ENCODE measurements at regions not wholly inside any gene's neighbourhood (a gene's known extent, or its start where the extent isn't known, plus 50 kb on each side); places are given as distances from the start of the nearest gene placed in this dataset.

GRCh38 chr3:29005862-29006261 is 275.0 kb upstream of the RBMS3 start:
- H3K27ac Mint-ChIP-seq (ENCODE audit: unreplicated experiment) = no peak overlapping the region
- no peaks in the 10 kb centered on the region for H3K4me1 Mint-ChIP-seq (ENCODE audit: low read depth)
- DNase-seq (ENCODE audit: low spot score) = no peak
- no peaks in the 10 kb centered on the region for H3K9me3 Mint-ChIP-seq (ENCODE audit: low read depth)
- no peak overlapping the region for H3K4me3 Mint-ChIP-seq (ENCODE audit: unreplicated experiment)
- TF ChIP-seq, protein P1, sequence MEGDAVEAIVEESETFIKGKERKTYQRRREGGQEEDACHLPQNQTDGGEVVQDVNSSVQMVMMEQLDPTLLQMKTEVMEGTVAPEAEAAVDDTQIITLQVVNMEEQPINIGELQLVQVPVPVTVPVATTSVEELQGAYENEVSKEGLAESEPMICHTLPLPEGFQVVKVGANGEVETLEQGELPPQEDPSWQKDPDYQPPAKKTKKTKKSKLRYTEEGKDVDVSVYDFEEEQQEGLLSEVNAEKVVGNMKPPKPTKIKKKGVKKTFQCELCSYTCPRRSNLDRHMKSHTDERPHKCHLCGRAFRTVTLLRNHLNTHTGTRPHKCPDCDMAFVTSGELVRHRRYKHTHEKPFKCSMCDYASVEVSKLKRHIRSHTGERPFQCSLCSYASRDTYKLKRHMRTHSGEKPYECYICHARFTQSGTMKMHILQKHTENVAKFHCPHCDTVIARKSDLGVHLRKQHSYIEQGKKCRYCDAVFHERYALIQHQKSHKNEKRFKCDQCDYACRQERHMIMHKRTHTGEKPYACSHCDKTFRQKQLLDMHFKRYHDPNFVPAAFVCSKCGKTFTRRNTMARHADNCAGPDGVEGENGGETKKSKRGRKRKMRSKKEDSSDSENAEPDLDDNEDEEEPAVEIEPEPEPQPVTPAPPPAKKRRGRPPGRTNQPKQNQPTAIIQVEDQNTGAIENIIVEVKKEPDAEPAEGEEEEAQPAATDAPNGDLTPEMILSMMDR (IDR thresholded peaks at IDR 0.05) = no peak
- no peaks in the 10 kb centered on the region for H3K36me3 Mint-ChIP-seq (ENCODE audit: low read depth)
- H3K27me3 Mint-ChIP-seq (ENCODE audit: low read depth) = no peaks in the 10 kb centered on the region

DNA sequence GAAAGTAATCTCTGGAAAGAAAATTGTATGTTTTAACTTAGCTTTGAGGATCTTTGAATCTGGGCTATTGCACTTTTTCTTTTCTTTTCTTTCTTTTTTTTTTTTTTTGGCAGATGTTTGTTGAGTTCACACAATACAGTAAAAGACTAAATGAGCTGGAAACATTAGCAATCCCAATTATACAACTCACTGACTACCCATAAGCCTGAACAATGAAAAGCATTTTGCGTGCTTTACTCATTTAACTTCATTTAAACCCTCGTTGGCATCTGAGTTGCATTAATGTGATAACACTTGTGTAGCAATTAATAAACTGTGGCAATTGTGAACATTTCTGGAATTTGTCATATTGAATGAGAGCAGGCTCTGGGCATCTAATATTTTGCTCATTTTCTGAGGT is 269.4 kb upstream of the RBMS3 start:
- no peak for DNase-seq (ENCODE audit: low spot score)
- Mint-ChIP-seq H3K4me3 (ENCODE audit: unreplicated experiment) (no peak overlapping the region), H3K4me1 (ENCODE audit: low read depth) (peaks cover 5% of the 10 kb centered on the region), H3K36me3 (ENCODE audit: low read depth) (no peaks in the 10 kb centered on the region), H3K27me3 (ENCODE audit: low read depth) (no peaks in the 10 kb centered on the region), H3K27ac (ENCODE audit: unreplicated experiment) (no peak overlapping the region), H3K9me3 (ENCODE audit: low read depth) (no peaks in the 10 kb centered on the region)
- TF ChIP-seq, protein P1 (IDR thresholded peaks at IDR 0.05) = no peak

- H3K27me3 Mint-ChIP-seq (ENCODE audit: low read depth) = no peaks in the 10 kb centered on the region
- no peak for DNase-seq (ENCODE audit: low spot score)
- TF ChIP-seq, protein P1 (IDR thresholded peaks at IDR 0.05) = no peak
- H3K4me3 Mint-ChIP-seq (ENCODE audit: unreplicated experiment) = no peak overlapping the region
- no peak overlapping the region for H3K27ac Mint-ChIP-seq (ENCODE audit: unreplicated experiment)
- H3K36me3 Mint-ChIP-seq (ENCODE audit: low read depth) = no peaks in the 10 kb centered on the region
- peaks cover 5% of the 10 kb centered on the region for H3K4me1 Mint-ChIP-seq (ENCODE audit: low read depth)
- H3K9me3 Mint-ChIP-seq (ENCODE audit: low read depth) = no peaks in the 10 kb centered on the region
Observed at GRCh38 chr3:29011966-29012365, 268.9 kb upstream of the RBMS3 start.

DNA sequence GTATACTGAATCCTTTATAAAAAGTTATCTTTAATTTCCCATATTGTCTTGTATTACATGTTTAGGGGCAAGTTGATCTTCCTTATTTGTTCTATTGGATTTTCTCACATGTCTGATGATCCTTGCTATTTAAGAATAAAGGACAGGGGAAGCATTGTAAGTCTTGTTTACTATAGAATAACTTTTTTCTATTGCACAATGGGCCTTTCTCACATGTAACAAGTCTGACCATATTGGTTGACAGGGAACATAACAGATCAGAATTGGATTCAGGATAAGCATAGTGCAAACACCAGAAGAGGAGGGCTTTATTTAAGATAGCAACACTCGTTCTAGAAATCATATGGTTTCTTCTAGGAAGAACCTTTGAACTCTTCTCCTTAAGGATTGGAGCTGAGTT is 257.9 kb upstream of the RBMS3 start:
- H3K9me3 Mint-ChIP-seq (ENCODE audit: low read depth) = peaks cover 13% of the 10 kb centered on the region
- DNase-seq (ENCODE audit: low spot score) = no peak
- no peaks in the 10 kb centered on the region for H3K27me3 Mint-ChIP-seq (ENCODE audit: low read depth)
- no peak overlapping the region for H3K4me3 Mint-ChIP-seq (ENCODE audit: unreplicated experiment)
- H3K27ac Mint-ChIP-seq (ENCODE audit: unreplicated experiment) = no peak overlapping the region
- TF ChIP-seq, protein P1 (IDR thresholded peaks at IDR 0.05) = no peak
- H3K4me1 Mint-ChIP-seq (ENCODE audit: low read depth) = peaks cover 2% of the 10 kb centered on the region
- no peaks in the 10 kb centered on the region for H3K36me3 Mint-ChIP-seq (ENCODE audit: low read depth)

GRCh38 chr3:29026286-29026685 is 254.6 kb upstream of the RBMS3 start:
- peaks cover 13% of the 10 kb centered on the region for H3K9me3 Mint-ChIP-seq (ENCODE audit: low read depth)
- DNase-seq (ENCODE audit: low spot score) = no peak
- no peaks in the 10 kb centered on the region for H3K36me3 Mint-ChIP-seq (ENCODE audit: low read depth)
- no peaks in the 10 kb centered on the region for H3K4me1 Mint-ChIP-seq (ENCODE audit: low read depth)
- TF ChIP-seq, protein P1 (IDR thresholded peaks at IDR 0.05) = no peak
- no peak overlapping the region for H3K4me3 Mint-ChIP-seq (ENCODE audit: unreplicated experiment)
- no peak overlapping the region for H3K27ac Mint-ChIP-seq (ENCODE audit: unreplicated experiment)
- H3K27me3 Mint-ChIP-seq (ENCODE audit: low read depth) = no peaks in the 10 kb centered on the region

All from chondrocyte (in vitro differentiated cells).